Activated naive CD4-positive, alpha-beta T cell (primary cell): ENCODE measurements at regions not wholly inside any gene's neighbourhood (a gene's known extent, or its start where the extent isn't known, plus 50 kb on each side); places are given as distances from the start of the nearest gene placed in this dataset.
"Not testable (repeated sequence)": the region's sequence is repeated elsewhere in the genome, so short reads cannot be mapped to it uniquely, and the experiment has no call there.

Source experiments
- DNase-seq, 4 experiments: peaks; one replicate each; lab custom pipeline; 2025; lab: John Stamatoyannopoulos, UW

DNA sequence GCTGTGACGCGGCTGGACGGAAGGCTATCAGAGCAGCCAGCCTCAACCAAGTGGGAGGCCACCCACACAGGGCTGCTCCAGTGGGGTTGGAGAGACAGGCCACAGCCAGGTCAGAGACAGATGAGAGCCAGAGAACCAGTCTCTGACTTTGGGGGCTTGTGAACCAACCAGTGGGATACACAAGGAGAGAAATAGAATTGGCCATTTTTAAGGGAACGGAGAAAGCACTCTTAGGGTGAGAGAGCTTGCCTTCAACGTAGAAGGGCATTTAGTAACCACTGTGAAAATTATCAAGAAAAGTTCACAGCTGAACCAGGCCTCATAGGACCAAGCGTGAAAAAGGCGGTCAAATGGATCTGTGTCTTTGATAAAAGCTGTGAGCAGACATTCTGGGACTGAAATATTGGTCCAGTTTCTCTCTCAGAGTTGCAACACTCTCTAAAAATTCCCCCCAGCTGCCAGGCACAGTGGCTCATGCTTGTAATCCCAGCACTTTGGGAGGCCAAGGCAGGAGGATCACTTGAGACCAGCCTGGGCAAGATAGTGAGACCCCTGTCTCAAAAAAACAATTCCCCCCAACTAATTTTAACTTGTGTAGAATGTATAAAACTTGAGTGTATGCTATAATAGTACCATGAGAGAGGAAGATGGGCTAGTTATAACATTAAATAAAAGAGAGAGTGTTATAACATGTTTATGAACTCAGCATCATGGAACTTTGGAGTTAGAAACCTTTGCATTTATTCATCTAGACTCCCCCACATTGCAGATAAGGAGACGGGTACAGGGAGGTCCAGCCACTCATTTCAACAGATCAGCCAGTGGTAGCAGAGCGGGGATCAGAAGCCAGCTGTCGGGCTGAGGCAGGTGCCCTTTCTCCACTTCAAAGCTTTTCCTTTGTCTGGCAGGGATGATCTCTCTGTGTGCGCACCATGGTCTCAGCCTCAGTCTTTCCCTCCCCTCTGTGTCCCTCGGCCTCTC, 132.2 kb downstream of the NPIPB11 start:
- DNase-seq: not testable (repeated sequence)

- not testable (repeated sequence) for DNase-seq
Observed at GRCh38 chr16:29273298-29274054, 133.0 kb downstream of the NPIPB11 start.

GRCh38 chr16:29271721-29272675, 134.5 kb downstream of the NPIPB11 start:
- DNase-seq: not testable (repeated sequence)

DNA sequence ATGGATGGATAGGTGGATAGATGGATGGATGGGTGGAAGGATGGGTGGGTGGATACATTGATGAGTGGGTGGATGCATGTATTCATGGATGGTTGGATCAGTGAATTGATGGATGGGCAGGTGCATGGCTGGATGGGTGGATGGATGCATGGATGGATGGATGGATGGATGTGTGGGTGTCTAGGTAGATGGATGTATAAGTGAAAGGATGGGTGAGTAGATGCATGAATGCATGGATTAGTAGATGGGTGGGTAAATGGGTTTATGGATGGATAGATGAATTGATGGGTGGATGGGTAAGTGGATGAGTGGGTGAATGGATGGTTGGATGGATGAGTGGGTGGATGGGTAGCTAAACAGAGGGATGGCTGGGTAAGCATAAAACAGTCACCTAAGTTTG, 135.6 kb downstream of the NPIPB11 start:
- not testable (repeated sequence) for DNase-seq

GRCh38 chr16:29270033-29270432, 136.5 kb downstream of the NPIPB11 start:
- DNase-seq: not testable (repeated sequence)

- DNase-seq: not testable (repeated sequence)
Observed at GRCh38 chr16:29269192-29269811, 137.2 kb downstream of the NPIPB11 start.

GRCh38 chr16:29268785-29269191, 137.7 kb downstream of the NPIPB11 start:
- not testable (repeated sequence) for DNase-seq

GRCh38 chr16:29268348-29268747, 138.2 kb downstream of the NPIPB11 start:
- DNase-seq: not testable (repeated sequence)

DNA sequence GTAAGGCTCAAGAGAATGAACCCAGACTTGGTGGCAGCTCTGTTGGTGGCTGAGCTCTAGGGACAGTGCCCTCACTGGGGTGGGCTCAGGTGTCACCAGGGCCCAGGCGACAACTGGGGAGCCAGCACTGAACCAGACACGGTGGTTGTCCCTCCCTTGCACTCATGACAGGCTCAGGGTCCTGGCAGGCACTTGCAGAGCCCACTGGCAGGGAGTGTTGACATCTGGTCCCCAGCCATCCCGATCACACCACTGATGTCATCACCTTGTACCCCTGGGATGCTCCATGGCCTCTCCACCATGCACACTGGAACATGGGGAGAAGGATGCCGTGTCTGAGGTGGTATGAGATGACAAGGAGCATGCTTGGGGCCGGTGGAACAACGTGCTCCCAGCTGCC, 138.6 kb downstream of the NPIPB11 start:
- DNase-seq: not testable (repeated sequence)

GRCh38 chr16:29267055-29267619, 139.4 kb downstream of the NPIPB11 start:
- not testable (repeated sequence) for DNase-seq

GRCh38 chr16:29266612-29267011, 139.9 kb downstream of the NPIPB11 start:
- not testable (repeated sequence) for DNase-seq

DNA sequence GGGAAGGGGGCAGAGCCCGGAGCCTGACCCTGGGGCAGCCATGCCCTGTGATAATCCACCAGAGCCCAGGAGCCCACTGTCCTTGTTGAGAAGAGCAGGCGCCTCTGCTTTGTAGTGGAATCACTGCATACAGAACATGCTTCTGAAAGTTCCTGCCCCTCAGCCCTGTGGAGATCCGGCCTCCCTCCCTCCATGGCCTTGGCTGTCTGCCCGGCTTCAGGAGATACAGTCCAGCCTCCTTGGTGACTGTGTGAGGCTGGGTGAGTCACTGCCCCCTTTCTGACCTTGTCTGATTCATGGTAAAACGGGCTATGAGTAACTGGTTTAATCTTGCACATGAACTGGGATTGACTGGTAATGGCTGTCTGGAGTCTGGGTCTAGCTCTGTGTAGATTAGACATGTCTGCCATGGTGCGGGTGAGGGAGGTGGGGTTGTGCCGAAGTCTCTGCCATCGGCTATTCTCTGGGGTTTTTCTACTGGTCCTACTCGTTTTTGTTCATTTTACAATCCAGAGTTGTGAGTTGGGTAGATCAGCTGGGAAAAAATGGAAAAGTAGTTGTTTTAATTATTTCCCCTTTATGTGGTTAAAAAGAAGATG, 141.2 kb downstream of the NPIPB11 start:
- not testable (repeated sequence) for DNase-seq

- DNase-seq: not testable (repeated sequence)
Observed at GRCh38 chr16:29264080-29264837, 142.3 kb downstream of the NPIPB11 start.

GRCh38 chr16:29262725-29263124, 143.8 kb downstream of the NPIPB11 start:
- not testable (repeated sequence) for DNase-seq

DNA sequence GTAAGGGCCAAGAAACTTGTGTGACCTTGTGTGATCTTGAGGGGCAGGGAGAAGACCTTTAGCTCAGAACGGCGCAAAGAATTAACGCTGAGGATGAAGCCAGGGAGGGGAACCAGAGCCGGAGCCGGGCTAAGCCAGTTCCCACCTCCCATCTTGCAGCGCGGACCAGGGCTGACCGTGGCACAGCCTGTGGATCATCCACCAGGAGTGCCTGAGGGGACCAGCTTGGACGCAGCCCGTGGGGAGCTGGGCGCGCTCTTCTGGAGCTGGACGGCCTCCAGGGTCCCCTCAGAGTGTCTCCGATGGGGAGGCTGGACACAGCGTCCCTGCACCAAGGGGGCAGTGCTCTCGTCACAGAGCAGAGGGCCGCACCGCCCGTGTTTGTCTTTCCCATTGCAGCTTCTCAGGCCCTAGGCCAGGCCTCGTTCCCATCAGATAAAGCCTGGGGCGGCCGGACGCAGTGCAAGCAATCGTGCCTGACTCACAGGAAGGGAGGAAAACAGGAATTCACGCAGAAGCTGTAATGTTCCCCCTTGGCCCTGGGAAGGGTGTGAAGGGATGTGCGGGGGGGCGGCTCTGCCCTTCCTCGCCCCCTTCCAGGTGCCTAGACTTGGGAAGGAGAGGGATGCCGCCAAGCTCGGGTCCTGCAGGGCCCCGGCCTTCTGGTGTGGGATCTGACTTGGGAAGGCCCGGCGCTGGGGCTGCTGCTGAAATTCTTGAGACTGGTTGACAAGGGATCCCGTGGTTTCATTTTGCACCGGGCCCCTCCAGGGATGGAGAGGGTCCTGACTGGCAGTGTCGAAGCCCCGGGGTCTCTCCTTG, 144.9 kb downstream of the NPIPB11 start:
- not testable (repeated sequence) for DNase-seq

DNA sequence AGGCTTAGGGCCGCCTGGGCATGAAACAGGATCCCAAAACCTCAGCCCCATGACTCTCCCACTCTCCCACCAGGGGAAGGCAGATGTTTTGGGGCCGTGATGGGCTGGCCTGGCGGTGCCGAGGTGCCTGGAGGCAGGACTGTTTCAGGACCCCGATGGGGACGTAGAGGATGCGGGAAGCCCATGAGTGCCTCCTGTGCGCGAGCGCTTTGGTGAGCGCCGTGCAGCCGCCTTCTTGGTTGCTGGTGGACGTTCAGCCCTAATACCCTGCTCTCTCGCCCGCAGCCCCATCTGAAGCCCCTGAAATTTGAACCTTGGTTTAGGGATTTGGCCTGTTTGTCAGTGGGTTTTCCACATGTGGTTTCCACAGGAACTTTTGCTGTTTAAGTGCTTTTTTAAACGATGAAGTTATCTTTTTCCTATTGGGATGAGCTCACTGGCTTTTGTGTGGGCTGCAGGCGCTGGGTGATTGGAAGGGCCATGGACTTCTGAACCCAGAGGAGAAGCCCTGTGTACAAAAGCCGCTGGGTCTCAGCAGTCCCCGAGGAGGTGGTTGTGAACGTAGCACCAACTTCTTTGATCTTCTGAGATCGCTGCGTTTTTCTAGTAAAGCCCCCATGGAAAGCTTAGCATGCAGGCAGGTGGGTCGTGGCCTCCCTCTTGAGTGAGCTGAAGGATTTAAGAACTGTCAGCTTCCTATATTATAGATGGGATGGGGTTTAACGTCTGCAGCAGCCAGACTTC, 145.7 kb downstream of the NPIPB11 start:
- DNase-seq: not testable (repeated sequence)

DNA sequence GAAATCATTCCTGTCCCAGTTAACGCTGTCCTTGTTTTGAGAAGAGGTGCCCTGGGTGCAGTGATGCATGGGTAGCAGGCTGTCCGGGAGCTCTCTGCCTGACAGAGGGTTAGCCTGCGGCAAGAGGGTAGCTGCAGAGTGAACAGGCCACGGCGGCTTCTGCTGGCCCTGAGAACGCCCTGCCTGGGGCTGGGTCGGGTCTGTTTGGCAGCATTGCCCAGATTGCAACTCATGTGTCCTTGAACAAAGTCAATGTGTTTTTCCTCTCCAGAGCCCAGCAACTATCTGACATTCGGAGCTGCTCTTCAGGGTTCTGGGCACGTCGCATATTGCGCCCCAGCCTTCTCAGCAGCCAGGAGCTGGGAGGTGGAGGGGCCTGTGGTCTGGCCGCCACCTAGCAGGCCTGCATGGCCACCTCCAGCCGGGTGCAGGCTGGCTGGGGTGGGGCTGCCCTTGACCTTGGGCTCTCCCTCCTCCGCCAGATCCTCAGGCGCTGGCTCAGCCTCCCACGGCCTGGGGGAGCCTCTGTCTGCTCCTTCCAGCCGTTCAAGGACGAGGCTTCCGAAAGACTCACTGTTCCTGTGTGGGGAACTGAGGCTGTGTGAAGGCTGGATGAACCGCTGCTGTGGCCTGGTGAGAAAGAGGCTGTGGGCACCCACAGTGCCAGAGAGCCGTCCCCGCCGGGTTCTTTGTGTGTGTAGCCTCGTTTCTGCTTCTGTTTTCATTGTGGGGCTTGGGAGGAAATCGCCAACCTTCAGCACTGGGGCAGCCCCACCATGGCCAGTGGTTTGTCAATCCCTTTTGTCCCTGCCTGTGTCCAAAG, 146.7 kb downstream of the NPIPB11 start:
- not testable (repeated sequence) for DNase-seq
